Common myeloid progenitor, CD34-positive (primary cell): ENCODE measurements at regions not wholly inside any gene's neighbourhood (a gene's known extent, or its start where the extent isn't known, plus 50 kb on each side); places are given as distances from the start of the nearest gene placed in this dataset.

ENCODE experiments used
- CTCF ChIA-PET: fragments of 350-600 bp; sonication (Branson Sonifier 250); formaldehyde crosslinking; loops from one replicate; lab custom pipeline; 2021; ENCODE audit warnings: antibody characterized with exemption; lab: Charles Lee
- POLR2A ChIA-PET: fragments of 350-600 bp; sonication (Branson Sonifier 250); formaldehyde crosslinking; loops from one replicate; lab custom pipeline; 2021; ENCODE audit warnings: antibody characterized with exemption; lab: Charles Lee
- DNase-seq, 3 donors: peaks; one replicate each; pipeline versions ENCODE4 v3.0.0 to v3.0.0-alpha.2; 2013
- H3K27ac ChIP-seq, 2 experiments: 1 replicate in 1 of 2; 2 replicates in 1 of 2; pipeline ENCODE4 v1.7.0; 2013; ENCODE audit warnings: inconsistent platforms in 2 of 2, low read length in 2 of 2, mild to moderate bottlenecking in 2 of 2, low read depth in 1 of 2, moderate library complexity in 1 of 2; ENCODE audit not compliant: severe bottlenecking in 2 of 2, insufficient read depth in 1 of 2, poor library complexity in 1 of 2
- H3K27me3 ChIP-seq, 5 experiments: replicated peaks in 2 of 5; 1 replicate in 3 of 5; 2 replicates in 2 of 5; pipeline versions ENCODE4 v1.6.1 to v1.7.0; 2013; ENCODE audit warnings: low read length in 4 of 5, mild to moderate bottlenecking in 2 of 5, moderate library complexity in 2 of 5, inconsistent platforms in 1 of 5; ENCODE audit not compliant: insufficient read depth in 5 of 5, control insufficient read depth in 4 of 5
- H3K36me3 ChIP-seq, 4 experiments: 1 replicate in 2 of 4; 2 replicates in 2 of 4; pipeline versions ENCODE4 v1.6.1 to v1.7.0; 2013; ENCODE audit warnings: low read length in 3 of 4, control low read depth in 1 of 4, mild to moderate bottlenecking in 1 of 4; ENCODE audit not compliant: control insufficient read depth in 4 of 4, insufficient read depth in 4 of 4
- H3K4me1 ChIP-seq, 4 experiments: 1 replicate in 3 of 4; 2 replicates in 1 of 4; pipeline versions ENCODE4 v1.6.1 to v1.7.1; 2013; ENCODE audit warnings: low read length in 3 of 4, mild to moderate bottlenecking in 3 of 4, control low read depth in 1 of 4, inconsistent platforms in 1 of 4, moderate library complexity in 1 of 4; ENCODE audit not compliant: control insufficient read depth in 4 of 4, insufficient read depth in 4 of 4; ENCODE audit errors: control extremely low read depth in 1 of 4
- H3K4me3 ChIP-seq, 7 experiments: 1 replicate in 4 of 7; 2 replicates in 3 of 7; pipeline versions ENCODE4 v1.5.1 to v1.7.0; 2013; ENCODE audit warnings: mild to moderate bottlenecking in 7 of 7, low read length in 6 of 7, moderate library complexity in 6 of 7, inconsistent platforms in 2 of 7, low read depth in 2 of 7, control low read depth in 1 of 7; ENCODE audit not compliant: insufficient read depth in 4 of 7, control insufficient read depth in 1 of 7; ENCODE audit errors: extremely low read depth in 1 of 7
- H3K9me3 ChIP-seq, 5 experiments: 1 replicate in 4 of 5; 2 replicates in 1 of 5; pipeline versions ENCODE4 v1.6.1 to v1.7.1; 2013; ENCODE audit warnings: low read length in 4 of 5, mild to moderate bottlenecking in 2 of 5, inconsistent platforms in 1 of 5, low read depth in 1 of 5, moderate library complexity in 1 of 5; ENCODE audit not compliant: control insufficient read depth in 4 of 5, insufficient read depth in 2 of 5; ENCODE audit errors: control extremely low read depth in 1 of 5
- WGBS: methylation state at CpG from one replicate; pipeline ENCODE4 v1.1.5; 2013; ENCODE audit not compliant: insufficient coverage; 5-methylcytosine and 5-hydroxymethylcytosine counted together

DNA sequence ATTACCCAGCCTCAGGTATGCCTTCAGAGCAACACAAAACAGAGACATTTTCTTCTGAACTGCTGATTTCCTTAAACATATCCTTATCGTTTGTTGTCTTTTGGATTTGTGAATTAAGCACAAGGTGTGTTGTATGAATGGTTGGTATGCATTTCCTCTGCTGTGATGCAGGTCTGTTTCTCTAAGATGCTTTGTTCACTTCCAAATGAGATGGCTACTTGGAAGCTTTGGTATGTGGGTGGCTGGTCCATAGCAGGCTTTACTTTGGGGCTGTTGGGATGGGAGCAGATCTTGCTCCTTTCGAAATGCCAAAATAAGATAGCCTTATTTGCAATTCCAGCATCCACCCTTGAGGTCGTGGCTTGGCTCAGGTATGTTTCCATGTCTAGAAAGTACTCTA, 257.2 kb downstream of the INSIG2 start:
- Histone ChIP-seq H3K4me3 (no peak overlapping the region), H3K27ac (no peak overlapping the region), H3K9me3 (no peaks in the 10 kb centered on the region), H3K36me3 (no peaks in the 10 kb centered on the region), H3K27me3 (no peaks in the 10 kb centered on the region), H3K4me1 (no peaks in the 10 kb centered on the region)
- WGBS, result 90% methylated on average over 2 of the region's 3 CpGs
- POLR2A ChIA-PET, result no interaction called here
- CTCF ChIA-PET, result no interaction called here
- DNase-seq, result no peak

GRCh38 chr2:118340103-118340502, 251.8 kb downstream of the INSIG2 start:
- 85% methylated on average over 5 of the region's 5 CpGs for WGBS

DNA sequence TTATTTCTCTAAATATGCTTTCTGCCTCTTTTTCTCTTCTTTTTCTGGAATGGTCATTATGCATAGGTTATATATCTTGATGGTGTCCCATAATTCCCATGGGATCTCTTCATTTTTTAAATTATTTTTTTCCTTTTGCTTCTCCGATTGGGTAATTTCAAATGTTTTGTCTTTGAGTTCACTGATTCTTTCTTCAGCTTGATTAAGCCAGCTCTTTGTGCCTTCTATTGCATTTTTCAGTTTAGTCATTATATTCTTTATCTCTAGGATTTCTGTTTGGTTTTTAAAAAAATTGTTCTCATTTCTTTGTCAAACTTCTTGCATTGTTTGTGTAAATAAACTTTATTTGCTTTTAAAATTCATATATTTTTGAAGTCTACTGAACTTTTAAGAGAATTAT, 251.1 kb downstream of the INSIG2 start:
- peaks cover 0 to 5% (median 0%) of the 10 kb centered on the region in 5 experiments for H3K9me3 ChIP-seq
- no peaks in the 10 kb centered on the region for H3K36me3 ChIP-seq
- no peak for DNase-seq
- ChIA-PET CTCF (no interaction called here), POLR2A (no interaction called here)
- H3K27me3 ChIP-seq, result peaks cover 0 to 2% (median 0%) of the 10 kb centered on the region in 5 experiments
- no peak overlapping the region for H3K4me3 ChIP-seq
- H3K4me1 ChIP-seq, result no peaks in the 10 kb centered on the region
- no peak overlapping the region for H3K27ac ChIP-seq
- no CpG with 5 or more reads among the region's 1 CpG for WGBS

More at GRCh38 chr2:118340103-118340502, 251.8 kb downstream of the INSIG2 start:
- Histone ChIP-seq H3K4me3 (no peak overlapping the region), H3K4me1 (no peaks in the 10 kb centered on the region), H3K27ac (no peak overlapping the region), H3K27me3 (peaks cover 0 to 2% (median 0%) of the 10 kb centered on the region in 5 experiments), H3K36me3 (no peaks in the 10 kb centered on the region), H3K9me3 (peaks cover 0 to 5% (median 0%) of the 10 kb centered on the region in 5 experiments)
- no peak for DNase-seq
- ChIA-PET POLR2A (no interaction called here), CTCF (no interaction called here)

GRCh38 chr2:118333664-118334063, 245.4 kb downstream of the INSIG2 start:
- ChIA-PET CTCF (no interaction called here), POLR2A (no interaction called here)
- Histone ChIP-seq H3K9me3 (peaks cover 0 to 5% (median 0%) of the 10 kb centered on the region in 5 experiments), H3K27me3 (peaks cover 0 to 6% (median 2%) of the 10 kb centered on the region in 5 experiments), H3K36me3 (no peaks in the 10 kb centered on the region), H3K27ac (no peak overlapping the region), H3K4me3 (no peak overlapping the region), H3K4me1 (no peaks in the 10 kb centered on the region)
- DNase-seq, result no peak

- Histone ChIP-seq H3K4me3 (no peak overlapping the region), H3K36me3 (no peaks in the 10 kb centered on the region), H3K4me1 (no peaks in the 10 kb centered on the region), H3K9me3 (peaks cover 0 to 2% (median 0%) of the 10 kb centered on the region in 5 experiments), H3K27me3 (peaks cover 0 to 16% (median 6%) of the 10 kb centered on the region in 5 experiments), H3K27ac (no peak overlapping the region)
- POLR2A ChIA-PET, result no interaction called here
- CTCF ChIA-PET, result no interaction called here
- WGBS, result 96% methylated on average over 4 of the region's 6 CpGs
- no peak for DNase-seq
These were observed 237.2 kb downstream of the INSIG2 start for GRCh38 chr2:118325321-118325955.

DNA sequence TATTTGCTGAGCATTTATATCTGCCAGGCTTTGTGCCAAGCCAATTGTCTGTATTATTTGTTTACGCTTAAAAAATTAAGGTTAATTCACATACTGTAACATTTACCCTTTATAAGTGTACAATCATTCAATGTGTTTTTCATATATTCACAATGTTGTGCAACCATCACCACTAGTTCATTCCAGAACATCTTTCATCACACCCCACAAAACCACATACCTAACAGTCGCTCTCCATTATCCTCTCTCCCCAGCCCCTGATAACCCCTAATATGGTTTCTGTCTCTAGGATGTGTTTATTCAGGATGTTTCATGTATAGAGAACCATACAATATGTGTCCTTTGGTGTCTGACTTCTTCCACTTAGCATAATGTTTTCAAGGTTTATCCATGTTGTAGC, 234.1 kb downstream of the INSIG2 start:
- Histone ChIP-seq H3K27ac (no peak overlapping the region), H3K9me3 (peaks cover 0 to 2% (median 0%) of the 10 kb centered on the region in 5 experiments), H3K27me3 (peaks cover 4 to 36% (median 8%) of the 10 kb centered on the region in 5 experiments), H3K4me1 (no peaks in the 10 kb centered on the region), H3K4me3 (no peak overlapping the region), H3K36me3 (no peaks in the 10 kb centered on the region)
- no CpG with 5 or more reads among the region's 2 CpGs for WGBS
- DNase-seq, result no peak
- POLR2A ChIA-PET, result no interaction called here
- CTCF ChIA-PET, result no interaction called here

GRCh38 chr2:118321432-118322105, 233.3 kb downstream of the INSIG2 start:
- CTCF ChIA-PET, result no interaction called here
- POLR2A ChIA-PET, result no interaction called here
- 40% methylated on average over 2 of the region's 5 CpGs for WGBS

More at GRCh38 chr2:118321432-118322105, 233.3 kb downstream of the INSIG2 start:
- peaks cover 0 to 2% (median 0%) of the 10 kb centered on the region in 5 experiments for H3K9me3 ChIP-seq
- no peaks in the 10 kb centered on the region for H3K4me1 ChIP-seq
- H3K36me3 ChIP-seq, result no peaks in the 10 kb centered on the region
- H3K27me3 ChIP-seq, result peaks cover 4 to 35% (median 9%) of the 10 kb centered on the region in 5 experiments
- H3K27ac ChIP-seq, result no peak overlapping the region
- no peak for DNase-seq
- no peak overlapping the region for H3K4me3 ChIP-seq
